OCI-LY3 (cell line): ENCODE measurements at regions not wholly inside any gene's neighbourhood (a gene's known extent, or its start where the extent isn't known, plus 50 kb on each side); places are given as distances from the start of the nearest gene placed in this dataset.

Source experiments
- H2AFZ ChIP-seq: fragments of 200-600, 300-600 bp; shearing (Covaris generic); 2 replicates; pipeline ENCODE4 v1.6.0; 2014; ENCODE audit warnings: antibody characterized with exemption, low read depth, low read length
- H3K27ac ChIP-seq: fragments of 200-600, 300-600 bp; sonication (generic); 2 replicates; pipeline ENCODE4 v1.5.1; 2014; ENCODE audit warnings: mild to moderate bottlenecking, low read length, moderate library complexity, mixed read lengths
- H3K27me3 ChIP-seq: fragments of 200-600, 300-600 bp; sonication (generic); 2 replicates; pipeline ENCODE4 v1.6.1; 2014; ENCODE audit warnings: low read depth, low read length, mixed read lengths
- H3K36me3 ChIP-seq: fragments of 200-600, 300-600 bp; sonication (generic); replicated peaks from 2 replicates; pipeline ENCODE3; 2014; ENCODE audit warnings: low read depth, low read length, mixed read lengths
- H3K4me1 ChIP-seq: fragments of 300-600, 200-600 bp; sonication (generic); 2 replicates; pipeline ENCODE4 v1.6.1; 2014; ENCODE audit warnings: low read length, mixed read lengths
- H3K4me2 ChIP-seq: fragments of 200-600, 300-600 bp; sonication (generic); 2 replicates; pipeline ENCODE4 v1.6.1; 2014; ENCODE audit warnings: low read length, mixed read lengths
- H3K4me3 ChIP-seq: fragments of 300-600, 200-600 bp; sonication (generic); 2 replicates; pipeline ENCODE4 v1.5.1; 2014; ENCODE audit warnings: antibody characterized with exemption, mild to moderate bottlenecking, low read length, moderate library complexity
- H3K79me2 ChIP-seq: fragments of 300-600, 200-600 bp; shearing (Covaris generic); 2 replicates; pipeline ENCODE4 v1.6.1; 2014; ENCODE audit warnings: mild to moderate bottlenecking, low read length, mixed read lengths
- H3K9ac ChIP-seq: fragments of 300-600, 200-600 bp; shearing (Covaris generic); 2 replicates; pipeline ENCODE4 v1.6.0; 2014; ENCODE audit warnings: mild to moderate bottlenecking, low read length, moderate library complexity
- H3K9me3 ChIP-seq: fragments of 200-600, 300-600 bp; shearing (Covaris generic); 2 replicates; pipeline ENCODE4 v1.6.1; 2014; ENCODE audit warnings: low read length, mixed read lengths; ENCODE audit not compliant: insufficient read depth
- H4K20me1 ChIP-seq: fragments of 200-600, 300-600 bp; sonication (generic); 2 replicates; pipeline ENCODE4 v1.6.1; 2016; ENCODE audit warnings: low read length, mixed read lengths; ENCODE audit not compliant: insufficient read depth
- EZH2phosphoT487 ChIP-seq: fragments of 200-600 bp; shearing (Covaris generic); IDR thresholded peaks from 2 replicates; pipeline ENCODE4 v1.6.1; 2018; ENCODE audit warnings: antibody characterized with exemption, mixed run types, low read depth
- TF ChIP-seq, protein P1 (sequence below): fragments of 200-600, 300-600 bp; sonication (generic); IDR thresholded peaks from 2 replicates; pipeline ENCODE4 v1.5.1; 2014; ENCODE audit warnings: antibody characterized with exemption, low read length, low read depth

DNA sequence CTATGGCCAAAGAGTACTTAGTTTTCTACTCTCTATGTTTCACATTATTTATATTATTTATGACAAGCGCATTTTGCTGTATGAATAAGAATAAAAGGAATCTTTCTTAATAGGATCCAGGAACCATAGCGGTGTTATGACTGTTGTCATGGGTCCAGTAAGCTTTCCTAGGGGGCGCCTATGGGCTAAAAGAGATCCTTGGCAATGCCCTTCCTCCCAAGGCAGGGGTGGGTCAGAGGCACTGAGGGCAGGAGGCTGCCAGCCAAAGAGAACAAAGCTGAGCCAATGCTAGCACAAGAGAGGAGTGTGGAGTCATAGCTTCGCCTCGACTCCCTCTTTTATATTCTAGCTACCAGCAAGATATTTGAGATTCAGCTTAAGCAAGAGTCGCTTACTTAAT is 98.4 kb upstream of the GNAQ start:
- no peak overlapping the region for H3K27ac ChIP-seq
- peaks cover 9% of the 10 kb centered on the region for H3K4me1 ChIP-seq
- no peaks in the 10 kb centered on the region for H3K79me2 ChIP-seq
- no peaks in the 10 kb centered on the region for H3K9me3 ChIP-seq
- peaks cover 6% of the 10 kb centered on the region; the same call in 1 of the 2 replicates for H3K27me3 ChIP-seq
- H3K4me3 ChIP-seq, result no peak overlapping the region
- H4K20me1 ChIP-seq, result no peaks in the 10 kb centered on the region
- no peak overlapping the region for H2AFZ ChIP-seq
- no peak overlapping the region for H3K4me2 ChIP-seq
- H3K9ac ChIP-seq, result no peak overlapping the region
- no peak for TF ChIP-seq EZH2phosphoT487
- TF ChIP-seq, protein P1, sequence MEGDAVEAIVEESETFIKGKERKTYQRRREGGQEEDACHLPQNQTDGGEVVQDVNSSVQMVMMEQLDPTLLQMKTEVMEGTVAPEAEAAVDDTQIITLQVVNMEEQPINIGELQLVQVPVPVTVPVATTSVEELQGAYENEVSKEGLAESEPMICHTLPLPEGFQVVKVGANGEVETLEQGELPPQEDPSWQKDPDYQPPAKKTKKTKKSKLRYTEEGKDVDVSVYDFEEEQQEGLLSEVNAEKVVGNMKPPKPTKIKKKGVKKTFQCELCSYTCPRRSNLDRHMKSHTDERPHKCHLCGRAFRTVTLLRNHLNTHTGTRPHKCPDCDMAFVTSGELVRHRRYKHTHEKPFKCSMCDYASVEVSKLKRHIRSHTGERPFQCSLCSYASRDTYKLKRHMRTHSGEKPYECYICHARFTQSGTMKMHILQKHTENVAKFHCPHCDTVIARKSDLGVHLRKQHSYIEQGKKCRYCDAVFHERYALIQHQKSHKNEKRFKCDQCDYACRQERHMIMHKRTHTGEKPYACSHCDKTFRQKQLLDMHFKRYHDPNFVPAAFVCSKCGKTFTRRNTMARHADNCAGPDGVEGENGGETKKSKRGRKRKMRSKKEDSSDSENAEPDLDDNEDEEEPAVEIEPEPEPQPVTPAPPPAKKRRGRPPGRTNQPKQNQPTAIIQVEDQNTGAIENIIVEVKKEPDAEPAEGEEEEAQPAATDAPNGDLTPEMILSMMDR, result peak; percentile 43
- no peaks in the 10 kb centered on the region for H3K36me3 ChIP-seq

DNA sequence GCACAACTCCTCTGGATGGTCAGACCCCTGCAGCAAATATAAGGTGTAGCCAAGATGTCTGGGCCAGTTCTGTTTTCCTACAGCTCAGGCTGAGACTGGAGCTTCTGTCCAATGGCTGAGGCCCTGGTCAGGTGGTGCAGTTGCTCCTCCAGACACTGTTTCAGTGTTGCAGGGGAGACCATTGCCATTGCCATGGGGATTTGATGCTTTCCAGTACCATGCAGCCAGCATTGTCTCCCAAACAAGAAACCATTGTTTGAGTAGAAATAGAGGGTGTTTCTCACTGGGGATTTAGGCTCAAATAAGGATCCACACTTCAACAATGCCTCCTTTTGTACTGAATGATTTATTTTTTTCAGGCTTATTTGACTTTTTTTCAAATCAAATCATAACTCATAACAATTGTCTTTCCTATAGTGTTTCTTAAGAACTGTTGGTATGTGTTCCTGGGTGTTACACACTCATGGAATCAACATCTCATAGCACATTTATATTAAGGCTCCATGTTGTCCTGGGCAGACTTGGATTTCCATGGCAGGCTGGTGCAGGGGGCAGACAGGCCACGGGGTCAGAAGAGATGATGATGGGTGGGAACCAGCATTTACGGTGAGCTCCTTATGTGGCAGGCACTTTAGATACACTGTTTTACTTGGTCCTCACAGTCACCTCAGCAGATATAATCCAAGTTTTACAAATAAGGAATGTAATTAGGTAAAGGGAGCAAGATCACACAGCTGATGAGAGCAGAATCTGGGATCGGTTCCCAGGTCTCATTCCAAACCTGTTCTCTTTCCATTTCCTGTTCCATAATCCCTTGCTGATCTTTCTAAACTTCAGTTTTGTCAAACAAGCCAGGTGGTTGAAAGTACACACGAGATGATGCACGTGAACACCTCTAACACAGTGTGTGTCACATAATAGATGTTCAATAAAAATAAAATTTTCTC is 95.9 kb upstream of the GNAQ start:
- H3K9me3 ChIP-seq, result no peaks in the 10 kb centered on the region

DNA sequence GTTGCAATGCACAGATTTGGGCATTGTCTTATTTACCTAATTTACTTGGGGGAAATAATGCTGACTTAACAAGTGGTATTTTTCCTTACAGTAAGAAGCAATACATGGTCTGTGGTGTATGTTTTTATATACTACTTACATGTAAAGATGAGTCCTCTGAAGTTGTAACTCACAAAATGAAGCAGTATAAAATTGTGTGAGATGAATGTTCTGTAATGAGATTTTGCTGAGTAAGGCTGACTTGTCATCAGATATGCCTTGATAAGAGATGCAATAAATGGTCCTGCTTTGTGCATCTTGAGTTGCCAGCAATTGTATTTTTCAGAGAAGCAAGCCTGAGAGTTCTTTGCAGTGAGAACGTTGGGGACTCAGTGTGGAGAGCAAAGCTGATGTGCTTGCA is 92.2 kb upstream of the GNAQ start:
- Histone ChIP-seq H3K36me3 (no peaks in the 10 kb centered on the region), H3K9ac (no peak overlapping the region), H3K4me3 (no peak overlapping the region), H3K4me1 (peaks cover 24% of the 10 kb centered on the region), H3K4me2 (no peak overlapping the region), H3K9me3 (no peaks in the 10 kb centered on the region), H3K27me3 (peaks cover 8% of the 10 kb centered on the region; the same call in 1 of the 2 replicates), H3K79me2 (no peaks in the 10 kb centered on the region), H2AFZ (no peak overlapping the region), H3K27ac (no peak overlapping the region), H4K20me1 (no peaks in the 10 kb centered on the region)
- no peak for TF ChIP-seq EZH2phosphoT487
- TF ChIP-seq, protein P1, result no peak

More for the DNA sequence above, 95.9 kb upstream of the GNAQ start:
- H3K79me2 ChIP-seq, result no peaks in the 10 kb centered on the region
- TF ChIP-seq EZH2phosphoT487, result no peak
- TF ChIP-seq, protein P1, result no peak
- no peaks in the 10 kb centered on the region for H4K20me1 ChIP-seq
- H3K36me3 ChIP-seq, result no peaks in the 10 kb centered on the region
- no peak overlapping the region for H3K4me2 ChIP-seq
- peaks cover 3% of the 10 kb centered on the region for H3K4me1 ChIP-seq
- peaks cover 8% of the 10 kb centered on the region; the same call in 1 of the 2 replicates for H3K27me3 ChIP-seq
- no peak overlapping the region for H3K27ac ChIP-seq
- no peak overlapping the region for H3K9ac ChIP-seq
- H2AFZ ChIP-seq, result no peak overlapping the region
- no peak overlapping the region for H3K4me3 ChIP-seq

DNA sequence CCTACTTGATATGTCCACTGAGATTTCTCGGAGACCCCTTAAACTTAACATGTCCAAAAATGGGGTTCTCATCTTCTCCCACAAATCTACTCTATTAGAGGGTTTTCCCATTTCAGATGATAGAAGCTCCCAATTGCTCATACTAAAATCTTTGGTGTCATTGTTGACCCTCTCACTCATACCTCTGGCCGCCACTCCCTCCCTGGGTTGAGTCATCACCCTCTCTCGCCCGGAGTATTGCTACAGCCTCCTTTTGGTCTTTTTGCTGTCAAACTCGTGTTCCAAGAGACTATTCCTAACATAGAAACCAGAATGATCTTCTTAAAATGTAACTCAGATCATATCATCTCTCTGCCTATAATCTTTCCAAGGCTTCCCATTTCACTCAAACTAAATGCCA is 91.0 kb upstream of the GNAQ start:
- Histone ChIP-seq H3K4me3 (no peak overlapping the region), H3K79me2 (no peaks in the 10 kb centered on the region), H3K4me1 (peaks cover 34% of the 10 kb centered on the region), H2AFZ (no peak overlapping the region), H3K9ac (no peak overlapping the region), H3K9me3 (no peaks in the 10 kb centered on the region), H3K4me2 (no peak overlapping the region), H3K27me3 (peaks cover 8% of the 10 kb centered on the region; the same call in 1 of the 2 replicates), H4K20me1 (no peaks in the 10 kb centered on the region), H3K36me3 (no peaks in the 10 kb centered on the region), H3K27ac (no peak overlapping the region)
- TF ChIP-seq, protein P1, result no peak
